H9 (cell line): ENCODE measurements at regions not wholly inside any gene's neighbourhood (a gene's known extent, or its start where the extent isn't known, plus 50 kb on each side); places are given as distances from the start of the nearest gene placed in this dataset.

Experiments
- DNase-seq: peaks from one replicate; pipeline ENCODE4 v3.0.0-alpha.2; 2017
- H2AFZ ChIP-seq: one replicate; pipeline ENCODE4 v1.6.1; 2013; ENCODE audit warnings: mild to moderate bottlenecking, low read length, control low read depth, moderate library complexity
- H2AK5ac ChIP-seq: 2 replicates; pipeline ENCODE4 v1.6.1; 2013; ENCODE audit warnings: low read length, control low read depth, mixed read lengths; ENCODE audit not compliant: insufficient read length
- H2BK120ac ChIP-seq: one replicate; pipeline ENCODE4 v1.6.1; 2013; ENCODE audit warnings: low read depth, mild to moderate bottlenecking, low read length, control low read depth, inconsistent platforms; ENCODE audit not compliant: poor library complexity, severe bottlenecking
- H2BK12ac ChIP-seq: 2 replicates; pipeline ENCODE4 v1.6.1; 2013; ENCODE audit warnings: low read length, control low read depth, mixed read lengths, low read depth; ENCODE audit not compliant: insufficient read length
- H2BK15ac ChIP-seq: 2 replicates; pipeline ENCODE4 v1.6.1; 2013; ENCODE audit warnings: low read depth, low read length, control low read depth
- H2BK20ac ChIP-seq: one replicate; pipeline ENCODE4 v1.6.1; 2013; ENCODE audit warnings: low read depth, mild to moderate bottlenecking, low read length, control low read depth, inconsistent platforms; ENCODE audit not compliant: poor library complexity, severe bottlenecking
- H2BK5ac ChIP-seq: 2 replicates; pipeline ENCODE4 v1.6.1; 2013; ENCODE audit warnings: low read length, control low read depth, mixed read lengths; ENCODE audit not compliant: insufficient read length
- H3K14ac ChIP-seq: 2 replicates; pipeline ENCODE4 v1.6.1; 2013; ENCODE audit warnings: low read length, control low read depth; ENCODE audit not compliant: insufficient read depth
- H3K18ac ChIP-seq: 2 replicates; pipeline ENCODE4 v1.6.1; 2013; ENCODE audit warnings: low read depth, mild to moderate bottlenecking, mixed read lengths, low read length, control low read depth; ENCODE audit not compliant: insufficient read length
- H3K23ac ChIP-seq: 2 replicates; pipeline ENCODE4 v1.6.1; 2013; ENCODE audit warnings: low read length, control low read depth, mixed read lengths, low read depth; ENCODE audit not compliant: insufficient read length
- H3K23me2 ChIP-seq: 2 replicates; pipeline ENCODE4 v1.6.1; 2013; ENCODE audit warnings: low read depth, mild to moderate bottlenecking, mixed read lengths, low read length, control low read depth; ENCODE audit not compliant: insufficient read length, poor library complexity, severe bottlenecking
- H3K27ac ChIP-seq: 2 replicates; pipeline ENCODE4 v1.5.1; 2013; ENCODE audit warnings: low read length, control low read depth, mixed read lengths, low read depth; ENCODE audit not compliant: insufficient read length
- H3K27me3 ChIP-seq: 2 replicates; pipeline ENCODE4 v1.6.1; 2013; ENCODE audit warnings: low read length, control low read depth, inconsistent platforms; ENCODE audit not compliant: insufficient read depth
- H3K4ac ChIP-seq: 2 replicates; pipeline ENCODE4 v1.6.1; 2013; ENCODE audit warnings: low read depth, mild to moderate bottlenecking, control low read depth, inconsistent platforms, low read length, moderate library complexity
- H3K4me1 ChIP-seq: 2 replicates; pipeline ENCODE4 v1.6.1; 2013; ENCODE audit warnings: low read length, control low read depth, inconsistent platforms; ENCODE audit not compliant: insufficient read depth
- H3K4me2 ChIP-seq: 2 replicates; pipeline ENCODE4 v1.6.1; 2013; ENCODE audit warnings: low read length, control low read depth, mixed read lengths; ENCODE audit not compliant: insufficient read length, insufficient read depth
- H3K56ac ChIP-seq: 2 replicates; pipeline ENCODE4 v1.6.1; 2013; ENCODE audit warnings: low read depth, mild to moderate bottlenecking, mixed read lengths, low read length, control low read depth; ENCODE audit not compliant: insufficient read length
- H3K79me1 ChIP-seq: 2 replicates; pipeline ENCODE4 v1.6.1; 2013; ENCODE audit warnings: low read depth, mild to moderate bottlenecking, moderate library complexity, low read length, control low read depth, inconsistent platforms; ENCODE audit not compliant: insufficient read depth, poor library complexity, severe bottlenecking
- H3K79me2 ChIP-seq: 2 replicates; pipeline ENCODE4 v1.6.1; 2013; ENCODE audit warnings: low read length, control low read depth, inconsistent platforms; ENCODE audit not compliant: insufficient read depth
- H3K9ac ChIP-seq: 2 replicates; pipeline ENCODE4 v1.6.1; 2013; ENCODE audit warnings: low read length, control low read depth, mixed read lengths; ENCODE audit not compliant: insufficient read length; ENCODE audit errors: extremely low read depth
- H3K9me3 ChIP-seq: one replicate; pipeline ENCODE4 v1.6.1; 2013; ENCODE audit warnings: low read depth, low read length, inconsistent platforms; ENCODE audit not compliant: control insufficient read depth
- H3T11ph ChIP-seq: one replicate; pipeline ENCODE4 v1.6.1; 2013; ENCODE audit warnings: mild to moderate bottlenecking, low read length, control low read depth, inconsistent platforms
- H4K20me1 ChIP-seq: one replicate; pipeline ENCODE4 v1.6.1; 2013; ENCODE audit not compliant: control insufficient read depth, insufficient read length, insufficient read depth
- H4K5ac ChIP-seq: 2 replicates; pipeline ENCODE4 v1.6.1; 2013; ENCODE audit warnings: low read depth, mild to moderate bottlenecking, mixed read lengths, low read length, control low read depth; ENCODE audit not compliant: insufficient read length
- H4K8ac ChIP-seq: replicated peaks from 2 replicates; pipeline ENCODE4 v1.6.1; 2013; ENCODE audit warnings: low read length, control low read depth, mixed read lengths, low read depth; ENCODE audit not compliant: insufficient read length
- H4K91ac ChIP-seq: 2 replicates; pipeline ENCODE4 v1.6.1; 2013; ENCODE audit warnings: low read depth, mild to moderate bottlenecking, moderate library complexity, mixed read lengths, low read length, control low read depth; ENCODE audit not compliant: insufficient read length
- H3K27ac Mint-ChIP-seq, 3 experiments: 2 replicates in 2 of 3; 3 replicates in 1 of 3; pipeline ENCODE4 v1.8.0; 2020 to 2021; ENCODE audit warnings: mixed read lengths in 3 of 3, mild to moderate bottlenecking in 1 of 3, moderate library complexity in 1 of 3
- H3K27me3 Mint-ChIP-seq: 2 replicates; pipeline ENCODE4 v1.8.0; 2021; ENCODE audit warnings: low read depth, mild to moderate bottlenecking, moderate library complexity, mixed read lengths
- H3K36me3 Mint-ChIP-seq, 3 experiments: 2 replicates in 2 of 3; 3 replicates in 1 of 3; pipeline ENCODE4 v1.8.0; 2020 to 2021; ENCODE audit warnings: low read depth in 3 of 3, mixed read lengths in 3 of 3; ENCODE audit not compliant: insufficient read depth in 1 of 3
- H3K4me1 Mint-ChIP-seq, 2 experiments: 2 replicates each; pipeline ENCODE4 v1.8.0; 2020; ENCODE audit warnings: mixed read lengths in 2 of 2
- H3K4me3 Mint-ChIP-seq, 2 experiments: 2 replicates in 1 of 2; 3 replicates in 1 of 2; pipeline ENCODE4 v1.8.0; 2020 to 2021; ENCODE audit warnings: mild to moderate bottlenecking in 2 of 2, mixed read lengths in 2 of 2, moderate library complexity in 1 of 2
- H3K9me3 Mint-ChIP-seq, 2 experiments: 2 replicates in 1 of 2; 3 replicates in 1 of 2; pipeline ENCODE4 v1.8.0; 2020; ENCODE audit warnings: mild to moderate bottlenecking in 2 of 2, mixed read lengths in 2 of 2, moderate library complexity in 1 of 2
- CTCF ChIP-seq: fragments of 200-600 bp; sonication (generic); conservative IDR thresholded peaks from 3 replicates; pipeline ENCODE4 v1.8.0; 2021; ENCODE audit warnings: antibody characterized with exemption, mild to moderate bottlenecking
- WGBS: extraction: QIAGEN DNeasy Blood & Tissue Kit; methylation state at CpG from one replicate; pipeline ENCODE4 v1.1.7; 2013; ENCODE audit warnings: missing lambda C conversion rate, low lambda C conversion rate, mixed read lengths; ENCODE audit not compliant: insufficient read length; ENCODE audit errors: extremely low coverage; 5-methylcytosine and 5-hydroxymethylcytosine counted together

- peaks cover 56 to 57% of the 10 kb centered on the region in 2 experiments for H3K4me1 Mint-ChIP-seq
- no peaks in the 10 kb centered on the region for H3K27me3 Mint-ChIP-seq
- Histone ChIP-seq H3K9ac (no peak overlapping the region), H3K27me3 (no peaks in the 10 kb centered on the region), H2BK15ac (no peak overlapping the region), H3T11ph (no peak overlapping the region), H3K4ac (no peak overlapping the region), H3K9me3 (no peaks in the 10 kb centered on the region), H3K23me2 (no peaks in the 10 kb centered on the region), H2BK120ac (no peak overlapping the region), H2BK20ac (no peak overlapping the region), H3K56ac (no peak overlapping the region), H2AK5ac (no peak overlapping the region), H4K5ac (no peak overlapping the region), H3K4me2 (no peak overlapping the region), H3K23ac (no peak overlapping the region), H4K91ac (no peak overlapping the region), H2BK5ac (no peak overlapping the region), H3K4me1 (peaks cover 3% of the 10 kb centered on the region; the same call in 1 of the 2 replicates), H2BK12ac (no peak overlapping the region), H4K20me1 (no peaks in the 10 kb centered on the region), H4K8ac (no peak overlapping the region), H3K14ac (no peak overlapping the region), H3K27ac (peak overlapping the region; percentile 97), H2AFZ (no peak overlapping the region), H3K79me2 (no peaks in the 10 kb centered on the region), H3K18ac (no peak overlapping the region), H3K79me1 (no peaks in the 10 kb centered on the region)
- no peak for TF ChIP-seq CTCF
- H3K36me3 Mint-ChIP-seq, result peaks cover 21 to 33% (median 26%) of the 10 kb centered on the region in 3 experiments
- peak overlapping the region in 1 of 2 experiments; percentile 30; a peak in 1 of 5 replicates for H3K4me3 Mint-ChIP-seq
- H3K9me3 Mint-ChIP-seq, result peaks cover 20 to 26% of the 10 kb centered on the region in 2 experiments
- peak overlapping the region; percentile 73 to 99 (median 97) for H3K27ac Mint-ChIP-seq
- DNase-seq, result no peak
- no CpG with 5 or more reads among the region's 3 CpGs for WGBS
These were observed 119.0 kb upstream of the ADGRL2 start for GRCh38 chr1:81681601-81682266.
